ENCODE measurements at regions not wholly inside any gene's neighbourhood (a gene's known extent, or its start where the extent isn't known, plus 50 kb on each side); places are given as distances from the start of the nearest gene placed in this dataset.

- Histone ChIP-seq H3K9ac (ENCODE audit: low read length) (no peak overlapping the region), H3K27ac (ENCODE audit: low read length) (no peak overlapping the region), H2AFZ (ENCODE audit: low read length) (no peak overlapping the region), H3K9me3 (ENCODE audit: low read length) (no peaks in the 10 kb centered on the region), H3K79me2 (ENCODE audit: low read length) (no peaks in the 10 kb centered on the region), H4K20me1 (ENCODE audit: low read length) (no peaks in the 10 kb centered on the region), H3K27me3 (ENCODE audit: low read length) (peaks cover 12% of the 10 kb centered on the region; the same call in 1 of the 2 replicates), H3K4me1 (ENCODE audit: insufficient read depth, low read length) (peaks cover 38% of the 10 kb centered on the region), H3K36me3 (ENCODE audit: low read depth, low read length) (no peaks in the 10 kb centered on the region), H3K4me3 (ENCODE audit: low read length) (no peak overlapping the region), H3K4me2 (ENCODE audit: low read length) (no peak overlapping the region), H3F3A (ENCODE audit: low read length, unreplicated experiment) (no peaks in the 10 kb centered on the region), H3K9me2 (replicated peaks; ENCODE audit: low read length) (no peaks in the 10 kb centered on the region)
- no TSS peak for BruUV-seq (replicated peaks)
- POLR2A ChIA-PET (ENCODE audit: unreplicated experiment) = interaction anchor here (0.6 kb wide), 1 partner anchor 9 kb away, joined by 3 read pairs; no protein-coding TSS in a partner anchor
- CTCF ChIA-PET = no interaction called here
- TF ChIP-seq EZH2 (IDR thresholded peaks at IDR 0.05; ENCODE audit: low read length, unreplicated experiment) (no peak), EZH2phosphoT487 (IDR thresholded peaks at IDR 0.05; ENCODE audit: borderline replicate concordance, low read length) (no peak)
- TF ChIP-seq, protein P1, sequence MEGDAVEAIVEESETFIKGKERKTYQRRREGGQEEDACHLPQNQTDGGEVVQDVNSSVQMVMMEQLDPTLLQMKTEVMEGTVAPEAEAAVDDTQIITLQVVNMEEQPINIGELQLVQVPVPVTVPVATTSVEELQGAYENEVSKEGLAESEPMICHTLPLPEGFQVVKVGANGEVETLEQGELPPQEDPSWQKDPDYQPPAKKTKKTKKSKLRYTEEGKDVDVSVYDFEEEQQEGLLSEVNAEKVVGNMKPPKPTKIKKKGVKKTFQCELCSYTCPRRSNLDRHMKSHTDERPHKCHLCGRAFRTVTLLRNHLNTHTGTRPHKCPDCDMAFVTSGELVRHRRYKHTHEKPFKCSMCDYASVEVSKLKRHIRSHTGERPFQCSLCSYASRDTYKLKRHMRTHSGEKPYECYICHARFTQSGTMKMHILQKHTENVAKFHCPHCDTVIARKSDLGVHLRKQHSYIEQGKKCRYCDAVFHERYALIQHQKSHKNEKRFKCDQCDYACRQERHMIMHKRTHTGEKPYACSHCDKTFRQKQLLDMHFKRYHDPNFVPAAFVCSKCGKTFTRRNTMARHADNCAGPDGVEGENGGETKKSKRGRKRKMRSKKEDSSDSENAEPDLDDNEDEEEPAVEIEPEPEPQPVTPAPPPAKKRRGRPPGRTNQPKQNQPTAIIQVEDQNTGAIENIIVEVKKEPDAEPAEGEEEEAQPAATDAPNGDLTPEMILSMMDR (conservative IDR thresholded peaks at IDR 0.05; ENCODE audit: low read depth, low read length) = no peak
- intact Hi-C loops (cut with micrococcal nuclease) = no loop called here
- ATAC-seq (peak; percentile 18; the same call in 1 of the 2 replicates), DNase-seq (peak; percentile 41)
Measured at GRCh38 chr6:2502096-2502997, 248.4 kb downstream of the MYLK4 start.

DNA sequence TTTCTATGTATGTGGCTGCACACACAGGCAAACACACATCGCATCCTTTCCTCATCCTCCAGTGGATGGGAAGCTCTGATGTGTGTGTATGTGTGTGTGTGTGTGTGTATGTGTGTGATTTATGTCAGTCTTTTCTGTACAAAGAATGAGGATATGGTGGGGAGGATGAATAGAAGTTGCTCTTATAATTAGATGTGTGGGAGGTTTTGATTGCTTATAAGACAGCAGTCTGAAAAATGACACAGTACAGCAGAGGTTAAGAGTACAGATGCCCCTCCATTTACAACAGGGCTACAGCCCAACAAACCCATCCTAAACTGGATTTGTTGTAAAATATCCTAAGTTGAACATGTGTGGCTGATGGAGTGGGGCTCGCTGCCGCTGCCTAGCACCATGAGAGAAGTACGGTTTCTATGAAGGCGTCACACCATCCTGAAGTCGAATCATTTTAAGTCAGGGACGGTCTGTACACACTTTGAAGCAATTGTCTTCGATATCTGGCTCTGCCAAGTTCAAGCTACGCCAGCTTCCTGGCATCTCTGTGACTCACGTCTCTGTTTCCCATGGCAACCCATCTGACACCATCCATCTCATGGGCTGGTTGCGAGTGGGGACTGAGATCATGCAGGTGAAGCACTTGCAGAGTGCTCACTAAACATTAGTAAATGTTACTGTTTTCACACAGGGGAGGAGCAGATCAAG lies 252.6 kb downstream of the MYLK4 start:
- Histone ChIP-seq H3F3A (ENCODE audit: low read length, unreplicated experiment) (no peaks in the 10 kb centered on the region), H4K20me1 (ENCODE audit: low read length) (no peaks in the 10 kb centered on the region), H3K4me1 (ENCODE audit: insufficient read depth, low read length) (peaks cover 32% of the 10 kb centered on the region), H3K4me2 (ENCODE audit: low read length) (no peak overlapping the region), H3K79me2 (ENCODE audit: low read length) (no peaks in the 10 kb centered on the region), H3K9me3 (ENCODE audit: low read length) (no peaks in the 10 kb centered on the region), H3K27me3 (ENCODE audit: low read length) (no peaks in the 10 kb centered on the region), H3K27ac (ENCODE audit: low read length) (no peak overlapping the region), H3K9ac (ENCODE audit: low read length) (no peak overlapping the region), H2AFZ (ENCODE audit: low read length) (no peak overlapping the region), H3K4me3 (ENCODE audit: low read length) (no peak overlapping the region), H3K9me2 (replicated peaks; ENCODE audit: low read length) (no peaks in the 10 kb centered on the region), H3K36me3 (ENCODE audit: low read depth, low read length) (no peaks in the 10 kb centered on the region)
- BruUV-seq (replicated peaks) = no TSS peak
- TF ChIP-seq, protein P1 (conservative IDR thresholded peaks at IDR 0.05; ENCODE audit: low read depth, low read length) = no peak
- no peak for TF ChIP-seq EZH2 (IDR thresholded peaks at IDR 0.05; ENCODE audit: low read length, unreplicated experiment)
- no peak for TF ChIP-seq EZH2phosphoT487 (IDR thresholded peaks at IDR 0.05; ENCODE audit: borderline replicate concordance, low read length)
- intact Hi-C loops (cut with micrococcal nuclease) = no loop called here
- DNase-seq = peak; percentile 65
- ChIA-PET CTCF (interaction anchor here (0.7 kb wide), 1 partner anchor 34 kb away, joined by 3 read pairs; no protein-coding TSS in a partner anchor), POLR2A (ENCODE audit: unreplicated experiment) (no interaction called here)
- peak; percentile 46; the same call in 1 of the 2 replicates for ATAC-seq

All from PC-3 (cell line).